AG04450 (cell line): ENCODE measurements at regions not wholly inside any gene's neighbourhood (a gene's known extent, or its start where the extent isn't known, plus 50 kb on each side); places are given as distances from the start of the nearest gene placed in this dataset.

ENCODE experiments used
- CTCF ChIA-PET: fragments of 300-600, 350-600 bp; formaldehyde crosslinking; extraction: SDS; loops from one replicate; lab custom pipeline; 2022; ENCODE audit warnings: antibody characterized with exemption, inconsistent platforms; lab: Charles Lee
- POLR2A ChIA-PET: fragments of 350-600 bp; formaldehyde crosslinking; extraction: SDS; loops from one replicate; lab custom pipeline; 2021; ENCODE audit warnings: antibody characterized with exemption, inconsistent platforms; lab: Yijun Ruan, JAX
- DNase-seq: peaks from one replicate; pipeline ENCODE4 v3.0.0-alpha.2; 2011; ENCODE audit warnings: low read depth, low spot score
- H3K27ac ChIP-seq: one replicate; pipeline ENCODE4 v1.5.1; 2012; ENCODE audit warnings: low read depth, low read length, control low read depth
- H3K27me3 ChIP-seq: one replicate; pipeline ENCODE4 v1.6.0; 2012; ENCODE audit warnings: low read length; ENCODE audit not compliant: control insufficient read depth, insufficient read depth
- H3K4me3 ChIP-seq: 2 replicates; pipeline ENCODE4 v1.5.1; 2011; ENCODE audit warnings: mild to moderate bottlenecking, low read depth, low read length, control low read depth
- H3K9me3 ChIP-seq: 2 replicates; pipeline ENCODE4 v1.5.1; 2012; ENCODE audit warnings: low read length; ENCODE audit not compliant: control insufficient read depth, insufficient read depth
- TF ChIP-seq, protein P1 (sequence below): IDR thresholded peaks from 2 replicates; pipeline ENCODE4 v1.5.1; 2011; ENCODE audit warnings: low read depth, low read length, control low read depth, inconsistent platforms

DNA sequence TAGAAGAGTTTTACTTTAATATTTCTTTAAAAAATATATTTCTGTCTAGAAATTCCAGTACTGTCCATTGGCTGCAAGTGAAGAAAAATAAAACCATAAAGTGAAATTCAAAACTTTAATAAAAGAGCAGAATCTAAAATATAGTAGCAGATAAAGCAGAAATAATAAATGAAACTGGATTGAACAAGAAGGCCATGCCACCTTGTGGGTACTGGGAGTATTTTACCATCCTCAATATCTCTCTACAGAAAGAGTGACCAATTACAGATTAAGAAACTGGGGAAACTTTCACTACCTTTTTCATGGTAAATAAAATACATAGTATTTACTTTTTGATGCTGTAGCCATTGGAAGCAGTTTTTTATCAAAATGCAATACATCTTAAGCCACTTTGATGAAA is 220.5 kb downstream of the BCAT1 start:
- DNase-seq: no peak
- TF ChIP-seq, protein P1, sequence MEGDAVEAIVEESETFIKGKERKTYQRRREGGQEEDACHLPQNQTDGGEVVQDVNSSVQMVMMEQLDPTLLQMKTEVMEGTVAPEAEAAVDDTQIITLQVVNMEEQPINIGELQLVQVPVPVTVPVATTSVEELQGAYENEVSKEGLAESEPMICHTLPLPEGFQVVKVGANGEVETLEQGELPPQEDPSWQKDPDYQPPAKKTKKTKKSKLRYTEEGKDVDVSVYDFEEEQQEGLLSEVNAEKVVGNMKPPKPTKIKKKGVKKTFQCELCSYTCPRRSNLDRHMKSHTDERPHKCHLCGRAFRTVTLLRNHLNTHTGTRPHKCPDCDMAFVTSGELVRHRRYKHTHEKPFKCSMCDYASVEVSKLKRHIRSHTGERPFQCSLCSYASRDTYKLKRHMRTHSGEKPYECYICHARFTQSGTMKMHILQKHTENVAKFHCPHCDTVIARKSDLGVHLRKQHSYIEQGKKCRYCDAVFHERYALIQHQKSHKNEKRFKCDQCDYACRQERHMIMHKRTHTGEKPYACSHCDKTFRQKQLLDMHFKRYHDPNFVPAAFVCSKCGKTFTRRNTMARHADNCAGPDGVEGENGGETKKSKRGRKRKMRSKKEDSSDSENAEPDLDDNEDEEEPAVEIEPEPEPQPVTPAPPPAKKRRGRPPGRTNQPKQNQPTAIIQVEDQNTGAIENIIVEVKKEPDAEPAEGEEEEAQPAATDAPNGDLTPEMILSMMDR: peak; percentile 69
- no peaks in the 10 kb centered on the region for H3K9me3 ChIP-seq
- POLR2A ChIA-PET: no interaction called here
- no peak overlapping the region for H3K4me3 ChIP-seq
- CTCF ChIA-PET: interaction anchor here (1.0 kb wide), 1 partner anchor 1871 kb away, joined by 3 read pairs; no protein-coding TSS in a partner anchor
- no peak overlapping the region for H3K27ac ChIP-seq
- no peaks in the 10 kb centered on the region for H3K27me3 ChIP-seq

DNA sequence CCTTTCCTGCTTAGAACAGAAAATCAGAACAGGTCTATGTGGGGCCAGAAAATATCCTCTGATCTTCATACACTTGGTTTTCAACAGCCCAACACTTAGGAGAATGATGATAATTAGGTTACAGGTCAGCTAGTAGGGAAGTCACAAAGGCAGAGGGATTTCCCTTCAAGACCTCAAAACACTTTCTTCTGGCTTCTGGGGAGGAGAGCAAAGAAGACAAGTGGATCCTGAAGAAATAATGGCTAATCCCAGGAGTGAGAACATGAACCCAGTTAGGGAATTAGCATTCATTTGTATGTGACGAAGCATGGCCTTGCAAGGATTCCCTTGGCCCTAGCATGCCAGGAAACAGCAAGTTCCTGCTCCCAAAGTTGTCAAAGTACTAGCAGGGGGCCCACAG is 223.3 kb downstream of the BCAT1 start:
- H3K27ac ChIP-seq: no peak overlapping the region
- CTCF ChIA-PET: interaction anchor here (0.5 kb wide), 1 partner anchor 54 kb away, joined by 4 read pairs; no protein-coding TSS in a partner anchor

DNA sequence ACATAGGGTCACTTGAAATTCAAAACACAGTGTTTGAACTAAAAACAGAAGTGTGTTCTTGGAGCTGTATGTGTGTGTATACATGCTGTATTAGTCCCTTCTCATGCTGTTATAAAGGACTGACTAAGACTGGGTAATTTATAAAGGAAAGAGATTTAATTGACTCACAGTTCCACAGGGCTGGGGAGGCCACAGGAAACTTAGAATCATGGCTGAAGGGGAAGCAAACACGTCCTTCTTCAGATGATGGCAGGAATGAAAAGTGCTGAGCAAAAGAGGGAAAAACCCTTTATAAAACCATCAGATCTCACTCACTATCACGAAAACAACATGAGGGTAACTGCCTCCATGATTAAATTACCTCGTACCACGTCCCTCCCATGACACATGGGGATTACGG is 224.1 kb downstream of the BCAT1 start:
- ChIA-PET POLR2A (no interaction called here), CTCF (no interaction called here)
- TF ChIP-seq, protein P1: no peak
- DNase-seq: no peak
- H3K9me3 ChIP-seq: peaks cover 2% of the 10 kb centered on the region; the same call in 1 of the 2 replicates
- no peak overlapping the region for H3K4me3 ChIP-seq
- H3K27me3 ChIP-seq: no peaks in the 10 kb centered on the region
- H3K27ac ChIP-seq: no peak overlapping the region

More for the DNA sequence above, 223.3 kb downstream of the BCAT1 start:
- H3K9me3 ChIP-seq: peaks cover 2% of the 10 kb centered on the region; the same call in 1 of the 2 replicates
- TF ChIP-seq, protein P1: no peak
- POLR2A ChIA-PET: no interaction called here
- DNase-seq: no peak
- no peaks in the 10 kb centered on the region for H3K27me3 ChIP-seq
- no peak overlapping the region for H3K4me3 ChIP-seq

DNA sequence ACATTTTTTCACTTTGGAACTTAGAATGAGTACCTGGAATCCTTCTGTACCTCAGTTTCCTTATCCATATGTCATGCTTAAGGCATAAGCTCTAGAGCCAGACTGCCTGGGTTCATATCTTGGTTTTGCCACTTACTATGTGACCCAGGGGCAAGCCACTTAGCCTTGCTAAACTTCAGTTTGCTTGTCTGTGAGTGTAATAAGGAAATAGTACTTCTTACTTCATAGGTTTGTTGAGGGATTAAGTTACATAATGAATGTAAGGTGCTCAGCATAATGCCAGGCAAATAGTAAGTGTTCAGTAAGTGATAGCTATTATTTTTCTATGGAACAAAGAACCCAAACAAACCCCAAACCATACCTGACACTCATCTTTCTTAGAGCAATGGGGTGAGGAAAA is 225.1 kb downstream of the BCAT1 start:
- CTCF ChIA-PET: interaction anchor here (0.6 to 0.8 kb wide), 3 partner anchors 55 to 429 kb away, joined by 3 to 5 read pairs (median 3); no protein-coding TSS in a partner anchor

DNA sequence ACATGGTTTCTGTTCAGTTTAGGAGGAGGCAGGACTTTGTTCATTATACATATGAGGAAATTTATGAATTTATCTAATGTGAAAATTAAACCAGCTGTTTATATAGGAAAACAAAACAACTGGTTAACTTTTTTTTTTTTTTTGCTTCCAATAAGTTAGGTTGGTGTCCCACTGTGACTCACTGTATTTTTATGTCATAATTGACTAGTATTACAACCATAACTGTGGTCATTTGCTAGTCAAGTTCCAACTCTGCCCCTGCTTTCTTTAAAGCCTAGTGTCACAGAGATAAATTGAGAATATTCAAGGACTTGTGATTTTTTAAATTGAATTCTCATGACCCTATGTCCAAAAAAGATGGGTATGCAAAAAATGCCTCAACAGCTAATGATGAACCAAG is 227.7 kb downstream of the BCAT1 start:
- CTCF ChIA-PET: interaction anchor here (0.6 to 1.4 kb wide), 2 partner anchors 9 to 124 kb away, joined by 4 read pairs; no protein-coding TSS in a partner anchor
- Histone ChIP-seq H3K4me3 (no peak overlapping the region), H3K9me3 (peaks cover 2% of the 10 kb centered on the region; the same call in 1 of the 2 replicates), H3K27me3 (no peaks in the 10 kb centered on the region), H3K27ac (no peak overlapping the region)
- TF ChIP-seq, protein P1: no peak
- no peak for DNase-seq
- POLR2A ChIA-PET: no interaction called here

More for the DNA sequence above, 225.1 kb downstream of the BCAT1 start:
- Histone ChIP-seq H3K27ac (no peak overlapping the region), H3K9me3 (peaks cover 2% of the 10 kb centered on the region; the same call in 1 of the 2 replicates), H3K4me3 (no peak overlapping the region), H3K27me3 (no peaks in the 10 kb centered on the region)
- DNase-seq: no peak
- POLR2A ChIA-PET: interaction anchor here (0.6 kb wide), 1 partner anchor 15 kb away, joined by 3 read pairs; no protein-coding TSS in a partner anchor
- TF ChIP-seq, protein P1: no peak
